OCI-LY7 (cell line): ENCODE measurements at regions not wholly inside any gene's neighbourhood (a gene's known extent, or its start where the extent isn't known, plus 50 kb on each side); places are given as distances from the start of the nearest gene placed in this dataset.

Source experiments
- EZH2phosphoT487 ChIP-seq: fragments of 200-600 bp; sonication (generic); IDR thresholded peaks from 2 replicates; pipeline ENCODE4 v1.6.1; 2018; ENCODE audit warnings: low read depth, borderline replicate concordance, mild to moderate bottlenecking, mixed run types, antibody characterized with exemption, low read length, moderate library complexity, mixed read lengths
- TF ChIP-seq, protein P1 (sequence below): fragments of 200-600 bp; sonication (generic); conservative IDR thresholded peaks from 2 replicates; pipeline ENCODE4 v1.5.1; 2014; ENCODE audit warnings: mild to moderate bottlenecking, antibody characterized with exemption, low read length, moderate library complexity, mixed read lengths

DNA sequence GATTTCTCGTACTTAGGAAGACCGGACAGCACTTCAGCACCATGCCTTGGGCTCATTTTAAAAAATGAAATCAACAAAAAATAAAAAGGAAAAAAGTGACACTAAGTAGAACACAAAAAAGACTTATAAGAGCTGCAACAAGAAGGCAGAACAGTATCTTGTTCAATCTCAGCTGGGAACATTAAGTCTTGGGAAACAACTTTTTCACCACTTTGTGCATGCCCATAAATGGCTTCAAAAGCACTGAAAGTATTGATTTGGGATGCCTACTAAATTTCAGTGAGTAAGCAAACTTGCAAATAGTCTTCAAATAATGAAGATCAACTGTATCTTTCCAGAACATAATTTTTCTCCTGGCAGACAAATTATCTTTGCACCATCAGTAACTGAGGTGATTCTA is 489.3 kb downstream of the NXPH1 start:
- TF ChIP-seq, protein P1, sequence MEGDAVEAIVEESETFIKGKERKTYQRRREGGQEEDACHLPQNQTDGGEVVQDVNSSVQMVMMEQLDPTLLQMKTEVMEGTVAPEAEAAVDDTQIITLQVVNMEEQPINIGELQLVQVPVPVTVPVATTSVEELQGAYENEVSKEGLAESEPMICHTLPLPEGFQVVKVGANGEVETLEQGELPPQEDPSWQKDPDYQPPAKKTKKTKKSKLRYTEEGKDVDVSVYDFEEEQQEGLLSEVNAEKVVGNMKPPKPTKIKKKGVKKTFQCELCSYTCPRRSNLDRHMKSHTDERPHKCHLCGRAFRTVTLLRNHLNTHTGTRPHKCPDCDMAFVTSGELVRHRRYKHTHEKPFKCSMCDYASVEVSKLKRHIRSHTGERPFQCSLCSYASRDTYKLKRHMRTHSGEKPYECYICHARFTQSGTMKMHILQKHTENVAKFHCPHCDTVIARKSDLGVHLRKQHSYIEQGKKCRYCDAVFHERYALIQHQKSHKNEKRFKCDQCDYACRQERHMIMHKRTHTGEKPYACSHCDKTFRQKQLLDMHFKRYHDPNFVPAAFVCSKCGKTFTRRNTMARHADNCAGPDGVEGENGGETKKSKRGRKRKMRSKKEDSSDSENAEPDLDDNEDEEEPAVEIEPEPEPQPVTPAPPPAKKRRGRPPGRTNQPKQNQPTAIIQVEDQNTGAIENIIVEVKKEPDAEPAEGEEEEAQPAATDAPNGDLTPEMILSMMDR: no peak
- no peak for TF ChIP-seq EZH2phosphoT487
